Suprapubic skin (tissue), 4 donors: ENCODE measurements at regions not wholly inside any gene's neighbourhood (a gene's known extent, or its start where the extent isn't known, plus 50 kb on each side); places are given as distances from the start of the nearest gene placed in this dataset.

Source experiments
- DNase-seq, 2 donors: peaks; one replicate each; pipeline ENCODE4 v3.0.0-alpha.2; 2019; ENCODE audit warnings: low spot score in 2 of 2
- H3K27ac ChIP-seq: fragments of 200-600 bp; sonication (generic); one replicate; pipeline ENCODE4 v1.5.1; 2019
- H3K27me3 ChIP-seq: fragments of 200-600 bp; sonication (generic); one replicate; pipeline ENCODE4 v1.5.1; 2019
- H3K36me3 ChIP-seq: fragments of 200-600 bp; sonication (generic); one replicate; pipeline ENCODE4 v1.5.1; 2019
- H3K4me1 ChIP-seq: fragments of 200-600 bp; sonication (generic); one replicate; pipeline ENCODE4 v1.5.1; 2019
- H3K4me3 ChIP-seq: fragments of 200-600 bp; sonication (generic); one replicate; pipeline ENCODE4 v1.5.1; 2019; ENCODE audit warnings: mild to moderate bottlenecking
- H3K9me3 ChIP-seq: fragments of 200-600 bp; sonication (generic); one replicate; pipeline ENCODE4 v1.5.1; 2019
- CTCF ChIP-seq, 2 donors: fragments of 200-600 bp in 1 of 2; fragments of 450-650 bp in 1 of 2; sonication (generic) in 1 of 2; IDR thresholded peaks; one replicate each; pipeline ENCODE4 v1.5.1; 2016 to 2019; ENCODE audit warnings: antibody characterized with exemption in 2 of 2, mild to moderate bottlenecking in 1 of 2, moderate library complexity in 1 of 2
- EP300 ChIP-seq: sonication (generic); formaldehyde crosslinking; IDR thresholded peaks from one replicate; pipeline ENCODE4 v1.6.1; 2017; ENCODE audit warnings: antibody characterized with exemption
- POLR2A ChIP-seq, 2 donors: fragments of 450-650 bp; IDR thresholded peaks; one replicate each; pipeline ENCODE4 v1.6.1; 2017; ENCODE audit warnings: antibody characterized with exemption in 2 of 2, mild to moderate bottlenecking in 2 of 2, moderate library complexity in 2 of 2
- POLR2AphosphoS5 ChIP-seq, 3 donors: sonication (generic); formaldehyde crosslinking; IDR thresholded peaks; one replicate each; pipeline ENCODE4 v1.6.1; 2017; ENCODE audit warnings: antibody characterized with exemption in 3 of 3
- WGBS: methylation state at CpG from one replicate; pipeline ENCODE4 v1.1.5; 2018; 5-methylcytosine and 5-hydroxymethylcytosine counted together

DNA sequence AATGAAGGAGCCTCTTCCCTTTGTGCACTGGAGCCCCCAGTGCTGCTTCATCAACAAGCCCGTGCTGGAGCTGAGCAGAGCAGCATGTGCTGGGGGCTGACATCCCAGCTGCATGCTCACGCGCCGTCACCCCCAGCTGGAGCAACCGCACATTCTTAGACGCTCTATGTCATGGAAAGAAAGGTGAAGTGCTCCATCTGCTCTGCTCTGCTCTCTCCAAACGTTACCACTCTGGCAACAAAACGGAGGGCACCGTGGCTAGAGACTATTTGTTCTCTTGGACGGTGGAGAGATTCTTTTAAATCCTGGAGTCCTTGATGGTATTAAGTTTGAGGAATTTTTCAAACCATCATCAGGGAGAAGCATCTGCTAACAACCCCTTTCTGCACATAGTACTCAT is 208.4 kb downstream of the C12orf75 start:
- Histone ChIP-seq H3K36me3 (no peaks in the 10 kb centered on the region), H3K4me1 (no peaks in the 10 kb centered on the region), H3K4me3 (no peak overlapping the region), H3K27ac (no peak overlapping the region), H3K27me3 (no peaks in the 10 kb centered on the region), H3K9me3 (peaks cover 10% of the 10 kb centered on the region)
- no peak for TF ChIP-seq POLR2A (IDR thresholded peaks at IDR 0.05)
- no peak for TF ChIP-seq CTCF (IDR thresholded peaks at IDR 0.05)
- no peak for TF ChIP-seq EP300
- no peak for TF ChIP-seq POLR2AphosphoS5 (IDR thresholded peaks at IDR 0.05)
- DNase-seq = no peak
- 89% methylated on average over 9 of the region's 10 CpGs for WGBS

DNA sequence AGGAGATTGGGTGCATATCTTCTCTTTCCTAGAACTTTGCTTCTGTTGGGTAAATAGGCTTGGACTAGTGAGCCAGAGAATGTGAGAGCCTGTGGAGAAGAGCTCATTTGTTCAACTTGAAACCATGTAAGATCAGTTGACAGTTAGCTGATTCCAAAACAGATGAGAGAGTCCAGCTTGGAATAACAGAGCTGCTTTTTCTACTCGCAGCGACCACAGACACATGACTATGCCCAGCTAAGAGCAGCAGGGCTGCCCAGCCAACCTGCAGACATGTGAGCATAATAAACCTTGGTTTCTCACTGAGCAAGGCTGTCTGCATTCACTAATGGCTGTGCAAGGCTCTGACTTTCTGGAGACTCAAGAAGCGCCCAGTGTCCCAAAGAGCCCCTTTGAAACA is 209.2 kb downstream of the C12orf75 start:
- Histone ChIP-seq H3K27ac (no peak overlapping the region), H3K4me1 (no peaks in the 10 kb centered on the region), H3K27me3 (no peaks in the 10 kb centered on the region), H3K9me3 (peaks cover 4% of the 10 kb centered on the region), H3K4me3 (no peak overlapping the region), H3K36me3 (no peaks in the 10 kb centered on the region)
- 69% methylated on average over 3 of the region's 3 CpGs for WGBS
- TF ChIP-seq EP300 (no peak), POLR2A (IDR thresholded peaks at IDR 0.05) (no peak), CTCF (IDR thresholded peaks at IDR 0.05) (no peak), POLR2AphosphoS5 (IDR thresholded peaks at IDR 0.05) (no peak)
- no peak for DNase-seq

GRCh38 chr12:105547786-105548185 is 217.3 kb downstream of the C12orf75 start:
- TF ChIP-seq EP300 (no peak), POLR2AphosphoS5 (IDR thresholded peaks at IDR 0.05) (no peak), POLR2A (IDR thresholded peaks at IDR 0.05) (no peak), CTCF (IDR thresholded peaks at IDR 0.05) (no peak)
- H3K4me3 ChIP-seq = no peak overlapping the region
- H3K36me3 ChIP-seq = no peaks in the 10 kb centered on the region
- H3K4me1 ChIP-seq = peaks cover 2% of the 10 kb centered on the region
- no peak overlapping the region for H3K27ac ChIP-seq
- 90% methylated on average over 3 of the region's 3 CpGs for WGBS
- H3K27me3 ChIP-seq = no peaks in the 10 kb centered on the region
- no peaks in the 10 kb centered on the region for H3K9me3 ChIP-seq
- no peak for DNase-seq

GRCh38 chr12:105548626-105549025 is 218.1 kb downstream of the C12orf75 start:
- no peak overlapping the region for H3K27ac ChIP-seq
- H3K9me3 ChIP-seq = no peaks in the 10 kb centered on the region
- 91% methylated on average over 3 of the region's 3 CpGs for WGBS
- DNase-seq = no peak
- no peaks in the 10 kb centered on the region for H3K27me3 ChIP-seq
- no peak overlapping the region for H3K4me3 ChIP-seq
- H3K36me3 ChIP-seq = no peaks in the 10 kb centered on the region
- TF ChIP-seq CTCF (IDR thresholded peaks at IDR 0.05) = no peak
- TF ChIP-seq EP300 = no peak
- TF ChIP-seq POLR2AphosphoS5 (IDR thresholded peaks at IDR 0.05) = no peak
- peaks cover 2% of the 10 kb centered on the region for H3K4me1 ChIP-seq

GRCh38 chr12:105552056-105552455 is 221.6 kb downstream of the C12orf75 start:
- H3K4me3 ChIP-seq = no peak overlapping the region
- no peak for TF ChIP-seq EP300
- no peak for TF ChIP-seq POLR2AphosphoS5 (IDR thresholded peaks at IDR 0.05)
- TF ChIP-seq CTCF (IDR thresholded peaks at IDR 0.05) = no peak
- no peak for TF ChIP-seq POLR2A (IDR thresholded peaks at IDR 0.05)
- no peaks in the 10 kb centered on the region for H3K9me3 ChIP-seq
- H3K4me1 ChIP-seq = peaks cover 2% of the 10 kb centered on the region
- no peaks in the 10 kb centered on the region for H3K27me3 ChIP-seq
- no peak overlapping the region for H3K27ac ChIP-seq
- no peak for DNase-seq
- H3K36me3 ChIP-seq = no peaks in the 10 kb centered on the region
